ENCODE measurements at regions not wholly inside any gene's neighbourhood (a gene's known extent, or its start where the extent isn't known, plus 50 kb on each side); places are given as distances from the start of the nearest gene placed in this dataset.
A peak's percentile ranks its signal among the peaks of the same experiment; 100 is the strongest.
"Not testable (repeated sequence)": the region's sequence is repeated elsewhere in the genome, so short reads cannot be mapped to it uniquely, and the experiment has no call there.

GRCh38 chr18:1751249-1751648 lies 820.1 kb downstream of the METTL4 start:
- no peak for DNase-seq

- DNase-seq = no peak
Observed at GRCh38 chr18:1760901-1761300, 810.4 kb downstream of the METTL4 start.

GRCh38 chr18:1774261-1774660 lies 797.0 kb downstream of the METTL4 start:
- DNase-seq = peak; percentile 17

GRCh38 chr18:1777843-1778242 lies 793.5 kb downstream of the METTL4 start:
- DNase-seq = no peak

- DNase-seq = no peak
Observed at GRCh38 chr18:1778496-1779178, 792.7 kb downstream of the METTL4 start.

- peak; percentile 31 for DNase-seq
Observed at GRCh38 chr18:1779587-1779986, 791.7 kb downstream of the METTL4 start.

GRCh38 chr18:1784113-1784512 lies 787.2 kb downstream of the METTL4 start:
- no peak for DNase-seq

- not testable (repeated sequence) for DNase-seq
Observed at GRCh38 chr18:1785980-1786379, 785.3 kb downstream of the METTL4 start.

GRCh38 chr18:1796636-1797035 lies 774.7 kb downstream of the METTL4 start:
- peak; percentile 15 for DNase-seq

GRCh38 chr18:1797235-1797634 lies 774.1 kb downstream of the METTL4 start:
- DNase-seq = peak; percentile 27

- no peak for DNase-seq
Observed at GRCh38 chr18:1805521-1805920, 765.8 kb downstream of the METTL4 start.

- peak; percentile 44 for DNase-seq
Observed at GRCh38 chr18:1806884-1807615, 764.3 kb downstream of the METTL4 start.

GRCh38 chr18:1811282-1811681 lies 760.0 kb downstream of the METTL4 start:
- DNase-seq = no peak

GRCh38 chr18:1825296-1825695 lies 746.0 kb downstream of the METTL4 start:
- DNase-seq = no peak

GRCh38 chr18:1840878-1841277 lies 730.4 kb downstream of the METTL4 start:
- DNase-seq = peak; percentile 11

- DNase-seq = no peak
Observed at GRCh38 chr18:1846640-1847039, 724.7 kb downstream of the METTL4 start.

GRCh38 chr18:1848716-1849115 lies 722.6 kb downstream of the METTL4 start:
- DNase-seq = no peak

- DNase-seq = no peak
Observed at GRCh38 chr18:1849386-1849785, 721.9 kb downstream of the METTL4 start.

- DNase-seq = not testable (repeated sequence)
Observed at GRCh38 chr18:1857281-1857680, 714.0 kb downstream of the METTL4 start.

GRCh38 chr18:1861473-1861872 lies 709.8 kb downstream of the METTL4 start:
- no peak for DNase-seq

GRCh38 chr18:1865869-1866268 lies 705.4 kb downstream of the METTL4 start:
- DNase-seq = no peak

GRCh38 chr18:1872274-1872673 lies 699.0 kb downstream of the METTL4 start:
- peak; percentile 9 for DNase-seq

- DNase-seq = no peak
Observed at GRCh38 chr18:1875219-1875618, 696.1 kb downstream of the METTL4 start.

- DNase-seq = no peak
Observed at GRCh38 chr18:1884623-1885022, 686.7 kb downstream of the METTL4 start.

- DNase-seq = no peak
Observed at GRCh38 chr18:1891641-1892040, 679.7 kb downstream of the METTL4 start.

Data from NCI-H69 (cell line).